Erythroblast (primary cell): ENCODE measurements at regions not wholly inside any gene's neighbourhood (a gene's known extent, or its start where the extent isn't known, plus 50 kb on each side); places are given as distances from the start of the nearest gene placed in this dataset.

Source experiments
- GATA1 ChIP-seq: IDR thresholded peaks from 2 replicates; pipeline ENCODE4 v1.6.1; 2011; ENCODE audit warnings: low read depth, mild to moderate bottlenecking, control low read depth, low read length, moderate library complexity
- POLR2A ChIP-seq: IDR thresholded peaks from 2 replicates; pipeline ENCODE4 v1.6.1; 2011; ENCODE audit warnings: mild to moderate bottlenecking, low read length

GRCh38 chr19:29323021-29323430 lies 110.1 kb upstream of the UQCRFS1 start:
- TF ChIP-seq POLR2A (no peak), GATA1 (no peak)
